ENCODE measurements at regions not wholly inside any gene's neighbourhood (a gene's known extent, or its start where the extent isn't known, plus 50 kb on each side); places are given as distances from the start of the nearest gene placed in this dataset.

DNA sequence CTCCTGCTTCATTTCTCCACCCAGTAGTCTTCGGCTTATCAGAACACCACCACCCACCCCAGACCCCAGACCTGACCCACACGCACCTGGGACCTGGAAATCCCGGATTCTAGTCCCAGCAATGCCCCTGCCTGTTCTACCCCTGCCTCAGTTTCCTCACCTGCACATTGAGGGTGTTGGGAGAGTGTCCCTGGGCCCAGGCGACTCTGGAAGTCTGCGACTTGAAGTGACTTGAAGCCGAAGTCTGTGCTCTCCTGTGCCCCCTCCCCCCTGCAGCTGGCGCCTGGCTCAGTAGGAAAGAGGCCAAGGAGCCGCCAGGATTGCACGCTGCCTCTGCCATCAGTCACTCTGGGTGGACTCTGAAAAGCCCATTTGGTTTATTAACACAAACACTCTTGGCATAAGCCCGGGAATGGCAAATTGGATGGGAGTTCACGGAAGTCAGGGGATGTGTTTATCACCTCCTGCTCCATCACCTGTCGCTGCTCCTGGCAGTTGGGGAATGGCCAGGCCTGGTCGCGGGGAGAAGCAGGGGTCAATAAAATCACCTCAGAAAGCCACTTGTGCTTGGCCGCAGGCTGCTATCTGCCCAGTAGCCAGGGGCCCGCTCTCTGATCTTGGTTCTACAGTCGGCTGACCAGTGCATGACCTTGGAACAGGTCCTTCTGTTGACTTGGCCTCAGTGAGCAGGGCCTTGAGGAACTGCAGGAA, 132.7 kb downstream of the ACTL8 start:
- ChIA-PET POLR2A (no interaction called here), RAD21 (ENCODE audit: low non-redundant PET in 1 of 2, low total read pairs in 2 of 2, uncharacterized antibody in 2 of 2, unreplicated experiment in 2 of 2) (no interaction called here), CTCF (no interaction called here)
- no peaks in the 10 kb centered on the region for H4K20me1 ChIP-seq (ENCODE audit: insufficient read depth)
- DNase-seq (ENCODE audit: low read depth, low spot score) (no peak), ATAC-seq (no peak)
- H3K9ac ChIP-seq (ENCODE audit: low read length) = no peak overlapping the region
- no TSS peak for BruUV-seq (replicated peaks)
- TF ChIP-seq FOSL1 (IDR thresholded peaks at IDR 0.05; ENCODE audit: low read depth) (no peak), ZNF274 (IDR thresholded peaks at IDR 0.05; ENCODE audit: low read depth, low read length) (no peak), JUND (IDR thresholded peaks at IDR 0.05) (no peak), TCF7L2 (IDR thresholded peaks at IDR 0.05; ENCODE audit: borderline replicate concordance, extremely low read depth, insufficient read depth, insufficient read length) (no peak)
- intact Hi-C loops (cut with micrococcal nuclease) = no loop called here
- no peaks in the 10 kb centered on the region for H3K36me3 ChIP-seq (ENCODE audit: control insufficient read depth in 1 of 2, insufficient read depth in 2 of 2, low read length in 2 of 2)
- H2AFZ ChIP-seq (ENCODE audit: low read depth, low read length, poor library complexity, severe bottlenecking) = no peak overlapping the region
- H3K27ac ChIP-seq (ENCODE audit: low read depth, low read length) = no peak overlapping the region
- no peaks in the 10 kb centered on the region for H3K9me3 ChIP-seq (ENCODE audit: control insufficient read depth in 1 of 2, insufficient read depth in 1 of 2, low read depth in 1 of 2, low read length in 2 of 2)
- H3K4me2 ChIP-seq (ENCODE audit: low read length) = no peak overlapping the region
- no peaks in the 10 kb centered on the region for H3K4me1 ChIP-seq (ENCODE audit: control insufficient read depth in 1 of 2, insufficient read depth in 2 of 2, low read length in 2 of 2)
- H3K27me3 ChIP-seq (ENCODE audit: insufficient read depth, low read length) = peaks cover 32% of the 10 kb centered on the region
- H3K9me2 ChIP-seq (ENCODE audit: insufficient read depth) = no peaks in the 10 kb centered on the region
- no peak overlapping the region for H3K4me3 ChIP-seq (replicated peaks in 1 of 2; ENCODE audit: low read depth in 1 of 2, low read length in 2 of 2)
- no peaks in the 10 kb centered on the region for H3K79me2 ChIP-seq (ENCODE audit: insufficient read depth, low read length)

GRCh38 chr1:17890056-17890814, 135.1 kb downstream of the ACTL8 start:
- H3K36me3 ChIP-seq (ENCODE audit: control insufficient read depth in 1 of 2, insufficient read depth in 2 of 2, low read length in 2 of 2) = no peaks in the 10 kb centered on the region
- ChIA-PET RAD21 (ENCODE audit: low non-redundant PET in 1 of 2, low total read pairs in 2 of 2, uncharacterized antibody in 2 of 2, unreplicated experiment in 2 of 2) (no interaction called here), POLR2A (no interaction called here), CTCF (no interaction called here)
- no peaks in the 10 kb centered on the region for H3K4me1 ChIP-seq (ENCODE audit: control insufficient read depth in 1 of 2, insufficient read depth in 2 of 2, low read length in 2 of 2)
- no peak overlapping the region for H3K27ac ChIP-seq (ENCODE audit: low read depth, low read length)
- intact Hi-C loops (cut with micrococcal nuclease) = no loop called here
- DNase-seq (ENCODE audit: low read depth, low spot score) (no peak), ATAC-seq (no peak)
- BruUV-seq (replicated peaks) = no TSS peak
- no peaks in the 10 kb centered on the region for H3K79me2 ChIP-seq (ENCODE audit: insufficient read depth, low read length)
- no peak overlapping the region for H3K9ac ChIP-seq (ENCODE audit: low read length)
- H2AFZ ChIP-seq (ENCODE audit: low read depth, low read length, poor library complexity, severe bottlenecking) = no peak overlapping the region
- H3K4me2 ChIP-seq (ENCODE audit: low read length) = no peak overlapping the region
- H3K27me3 ChIP-seq (ENCODE audit: insufficient read depth, low read length) = peaks cover 36% of the 10 kb centered on the region
- H4K20me1 ChIP-seq (ENCODE audit: insufficient read depth) = no peaks in the 10 kb centered on the region
- H3K9me3 ChIP-seq (ENCODE audit: control insufficient read depth in 1 of 2, insufficient read depth in 1 of 2, low read depth in 1 of 2, low read length in 2 of 2) = no peaks in the 10 kb centered on the region
- no peak for TF ChIP-seq POLR2AphosphoS5 (IDR thresholded peaks at IDR 0.05; ENCODE audit: low read depth, low read length)
- TF ChIP-seq, protein P1, sequence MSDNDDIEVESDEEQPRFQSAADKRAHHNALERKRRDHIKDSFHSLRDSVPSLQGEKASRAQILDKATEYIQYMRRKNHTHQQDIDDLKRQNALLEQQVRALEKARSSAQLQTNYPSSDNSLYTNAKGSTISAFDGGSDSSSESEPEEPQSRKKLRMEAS (IDR thresholded peaks at IDR 0.05) = no peak
- no peak for TF ChIP-seq ATF3 (IDR thresholded peaks at IDR 0.05)
- no peak for TF ChIP-seq JUND (IDR thresholded peaks at IDR 0.05)
- no peak for TF ChIP-seq EZH2 (IDR thresholded peaks at IDR 0.05)
- TF ChIP-seq RAD21 (IDR thresholded peaks at IDR 0.05; ENCODE audit: low read depth) = no peak
- TF ChIP-seq, protein P2, sequence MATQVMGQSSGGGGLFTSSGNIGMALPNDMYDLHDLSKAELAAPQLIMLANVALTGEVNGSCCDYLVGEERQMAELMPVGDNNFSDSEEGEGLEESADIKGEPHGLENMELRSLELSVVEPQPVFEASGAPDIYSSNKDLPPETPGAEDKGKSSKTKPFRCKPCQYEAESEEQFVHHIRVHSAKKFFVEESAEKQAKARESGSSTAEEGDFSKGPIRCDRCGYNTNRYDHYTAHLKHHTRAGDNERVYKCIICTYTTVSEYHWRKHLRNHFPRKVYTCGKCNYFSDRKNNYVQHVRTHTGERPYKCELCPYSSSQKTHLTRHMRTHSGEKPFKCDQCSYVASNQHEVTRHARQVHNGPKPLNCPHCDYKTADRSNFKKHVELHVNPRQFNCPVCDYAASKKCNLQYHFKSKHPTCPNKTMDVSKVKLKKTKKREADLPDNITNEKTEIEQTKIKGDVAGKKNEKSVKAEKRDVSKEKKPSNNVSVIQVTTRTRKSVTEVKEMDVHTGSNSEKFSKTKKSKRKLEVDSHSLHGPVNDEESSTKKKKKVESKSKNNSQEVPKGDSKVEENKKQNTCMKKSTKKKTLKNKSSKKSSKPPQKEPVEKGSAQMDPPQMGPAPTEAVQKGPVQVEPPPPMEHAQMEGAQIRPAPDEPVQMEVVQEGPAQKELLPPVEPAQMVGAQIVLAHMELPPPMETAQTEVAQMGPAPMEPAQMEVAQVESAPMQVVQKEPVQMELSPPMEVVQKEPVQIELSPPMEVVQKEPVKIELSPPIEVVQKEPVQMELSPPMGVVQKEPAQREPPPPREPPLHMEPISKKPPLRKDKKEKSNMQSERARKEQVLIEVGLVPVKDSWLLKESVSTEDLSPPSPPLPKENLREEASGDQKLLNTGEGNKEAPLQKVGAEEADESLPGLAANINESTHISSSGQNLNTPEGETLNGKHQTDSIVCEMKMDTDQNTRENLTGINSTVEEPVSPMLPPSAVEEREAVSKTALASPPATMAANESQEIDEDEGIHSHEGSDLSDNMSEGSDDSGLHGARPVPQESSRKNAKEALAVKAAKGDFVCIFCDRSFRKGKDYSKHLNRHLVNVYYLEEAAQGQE (IDR thresholded peaks at IDR 0.05; ENCODE audit: low read depth) = no peak
- TF ChIP-seq ZFX (IDR thresholded peaks at IDR 0.05) = no peak
- no peaks in the 10 kb centered on the region for H3K9me2 ChIP-seq (ENCODE audit: insufficient read depth)
- no peak overlapping the region for H3K4me3 ChIP-seq (replicated peaks in 1 of 2; ENCODE audit: low read depth in 1 of 2, low read length in 2 of 2)

All from HCT116 (cell line).